Kidney epithelial cell (primary cell): ENCODE measurements at regions not wholly inside any gene's neighbourhood (a gene's known extent, or its start where the extent isn't known, plus 50 kb on each side); places are given as distances from the start of the nearest gene placed in this dataset.
"Not testable (repeated sequence)": the region's sequence is repeated elsewhere in the genome, so short reads cannot be mapped to it uniquely, and the experiment has no call there.

Experiments
- DNase-seq: peaks from one replicate; pipeline ENCODE4 v3.0.0-alpha.2; 2010; ENCODE audit warnings: low read depth
- H3K27me3 ChIP-seq: 2 replicates; pipeline ENCODE4 v1.6.0; 2011; ENCODE audit warnings: low read length; ENCODE audit not compliant: control insufficient read depth, insufficient read depth
- H3K36me3 ChIP-seq: 2 replicates; pipeline ENCODE4 v1.5.1; 2011; ENCODE audit warnings: low read length; ENCODE audit not compliant: control insufficient read depth, insufficient read depth
- H3K4me3 ChIP-seq: 2 replicates; pipeline ENCODE4 v1.5.1; 2011; ENCODE audit warnings: low read depth, mild to moderate bottlenecking, control low read depth, low read length
- TF ChIP-seq, protein P1 (sequence below): IDR thresholded peaks from 2 replicates; pipeline ENCODE4 v1.5.1; 2011; ENCODE audit warnings: mild to moderate bottlenecking, moderate library complexity, low read length, control low read depth, inconsistent platforms; ENCODE audit not compliant: insufficient read depth, poor library complexity, severe bottlenecking

DNA sequence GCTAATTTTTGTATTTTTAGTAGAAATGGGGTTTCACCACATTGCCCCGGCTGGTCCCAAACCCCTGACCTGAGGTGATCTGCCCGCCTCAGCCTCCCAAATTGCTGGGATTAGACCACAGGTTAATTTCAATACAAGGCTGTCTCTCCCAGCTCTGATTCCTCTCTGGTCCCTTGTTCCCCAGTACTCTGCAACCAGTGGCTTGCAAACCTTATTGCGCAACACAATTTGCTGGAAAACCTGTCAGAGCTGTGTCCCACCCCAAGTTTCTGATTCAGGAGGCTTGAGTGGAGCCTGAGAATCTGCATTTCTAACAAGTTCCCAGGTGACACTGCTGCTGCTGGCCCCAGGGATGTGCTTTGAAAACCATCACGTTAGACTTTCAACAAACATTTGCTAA lies 96.2 kb upstream of the SRSF6 start:
- TF ChIP-seq, protein P1, sequence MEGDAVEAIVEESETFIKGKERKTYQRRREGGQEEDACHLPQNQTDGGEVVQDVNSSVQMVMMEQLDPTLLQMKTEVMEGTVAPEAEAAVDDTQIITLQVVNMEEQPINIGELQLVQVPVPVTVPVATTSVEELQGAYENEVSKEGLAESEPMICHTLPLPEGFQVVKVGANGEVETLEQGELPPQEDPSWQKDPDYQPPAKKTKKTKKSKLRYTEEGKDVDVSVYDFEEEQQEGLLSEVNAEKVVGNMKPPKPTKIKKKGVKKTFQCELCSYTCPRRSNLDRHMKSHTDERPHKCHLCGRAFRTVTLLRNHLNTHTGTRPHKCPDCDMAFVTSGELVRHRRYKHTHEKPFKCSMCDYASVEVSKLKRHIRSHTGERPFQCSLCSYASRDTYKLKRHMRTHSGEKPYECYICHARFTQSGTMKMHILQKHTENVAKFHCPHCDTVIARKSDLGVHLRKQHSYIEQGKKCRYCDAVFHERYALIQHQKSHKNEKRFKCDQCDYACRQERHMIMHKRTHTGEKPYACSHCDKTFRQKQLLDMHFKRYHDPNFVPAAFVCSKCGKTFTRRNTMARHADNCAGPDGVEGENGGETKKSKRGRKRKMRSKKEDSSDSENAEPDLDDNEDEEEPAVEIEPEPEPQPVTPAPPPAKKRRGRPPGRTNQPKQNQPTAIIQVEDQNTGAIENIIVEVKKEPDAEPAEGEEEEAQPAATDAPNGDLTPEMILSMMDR, result no peak
- H3K36me3 ChIP-seq, result no peaks in the 10 kb centered on the region
- DNase-seq, result no peak
- no peaks in the 10 kb centered on the region for H3K27me3 ChIP-seq
- H3K4me3 ChIP-seq, result no peak overlapping the region

DNA sequence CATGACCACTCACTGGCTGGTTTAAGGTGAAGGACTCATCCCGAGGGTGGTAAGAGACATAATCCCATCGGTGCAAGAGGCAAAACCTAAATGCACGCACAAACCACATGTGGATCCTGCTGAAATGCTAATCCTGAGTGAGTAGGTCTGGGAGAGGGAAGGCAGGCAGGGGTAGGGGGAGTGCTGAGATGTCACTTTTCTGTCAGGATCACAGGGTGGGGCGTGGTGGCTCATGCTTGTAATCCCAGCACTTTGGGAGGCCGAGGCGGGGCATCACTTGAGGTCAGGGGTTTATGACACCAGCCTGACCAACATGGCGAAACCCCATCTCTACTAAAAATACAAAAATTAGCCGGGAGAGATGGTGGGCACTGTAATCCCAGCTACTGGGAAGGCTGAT lies 97.7 kb upstream of the SRSF6 start:
- TF ChIP-seq, protein P1, result no peak
- Histone ChIP-seq H3K4me3 (no peak overlapping the region), H3K27me3 (no peaks in the 10 kb centered on the region), H3K36me3 (no peaks in the 10 kb centered on the region)
- DNase-seq, result no peak

DNA sequence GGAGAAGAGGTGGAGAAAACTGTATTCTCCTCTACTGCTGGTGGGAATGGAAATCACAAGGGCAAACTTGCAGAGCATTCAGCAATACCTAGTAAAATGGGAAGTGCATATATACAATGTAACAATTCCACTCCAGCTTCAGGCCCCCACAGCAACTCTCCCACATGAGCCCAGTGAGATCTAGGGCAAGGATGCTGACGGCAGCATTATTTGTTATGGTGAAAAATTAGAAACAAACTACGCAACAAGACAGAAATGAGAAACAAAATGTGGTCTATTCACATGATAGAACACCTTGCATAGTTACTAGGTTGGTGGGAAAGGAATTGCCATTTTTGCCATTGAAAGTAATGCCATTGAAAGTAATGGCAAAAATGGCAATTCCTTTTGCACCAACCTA lies 98.9 kb upstream of the SRSF6 start:
- DNase-seq, result no peak
- TF ChIP-seq, protein P1, result no peak
- Histone ChIP-seq H3K4me3 (no peak overlapping the region), H3K27me3 (no peaks in the 10 kb centered on the region), H3K36me3 (no peaks in the 10 kb centered on the region)

DNA sequence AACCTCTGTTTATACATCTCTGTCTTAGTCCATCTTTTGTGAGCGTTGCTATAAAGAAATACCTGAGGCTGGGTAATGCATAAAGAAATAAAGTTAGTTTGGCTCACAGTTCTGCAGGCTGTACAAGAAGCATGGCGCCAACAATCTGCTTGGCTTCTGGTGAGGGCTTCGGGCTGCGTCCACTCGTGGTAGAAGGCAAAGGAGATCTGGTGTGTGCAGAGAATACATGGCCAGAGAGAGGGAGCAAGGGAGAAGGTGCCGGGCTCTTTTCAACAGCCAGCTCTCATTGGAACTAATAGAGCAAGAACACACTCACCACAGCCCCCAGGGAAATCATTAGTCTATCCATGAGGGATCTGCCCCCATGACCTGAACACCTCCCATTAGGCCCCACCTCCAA lies 100.3 kb upstream of the SRSF6 start:
- TF ChIP-seq, protein P1, result no peak
- H3K4me3 ChIP-seq, result no peak overlapping the region
- H3K36me3 ChIP-seq, result no peaks in the 10 kb centered on the region
- DNase-seq, result no peak
- no peaks in the 10 kb centered on the region for H3K27me3 ChIP-seq

DNA sequence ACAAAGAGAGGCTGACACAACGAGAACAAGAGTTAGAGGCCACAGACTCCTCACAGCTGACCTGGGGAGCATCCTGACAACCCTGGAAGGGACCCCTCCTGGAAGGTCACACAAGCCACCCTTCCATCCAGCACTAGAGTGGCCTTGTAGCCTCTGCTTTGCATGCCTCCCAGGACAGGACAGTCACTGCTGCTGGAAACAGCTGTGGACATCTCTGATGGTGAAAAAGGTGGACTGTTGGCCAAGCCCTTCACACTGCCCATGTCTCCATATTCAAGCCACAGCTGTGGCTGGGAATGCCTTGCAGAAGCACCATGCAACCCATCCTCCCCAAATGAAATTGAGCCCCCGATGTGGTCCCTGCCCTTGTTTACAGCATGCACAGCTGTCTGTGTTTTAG lies 102.1 kb upstream of the SRSF6 start:
- Histone ChIP-seq H3K4me3 (no peak overlapping the region), H3K36me3 (no peaks in the 10 kb centered on the region), H3K27me3 (no peaks in the 10 kb centered on the region)
- DNase-seq, result no peak
- TF ChIP-seq, protein P1, result no peak

DNA sequence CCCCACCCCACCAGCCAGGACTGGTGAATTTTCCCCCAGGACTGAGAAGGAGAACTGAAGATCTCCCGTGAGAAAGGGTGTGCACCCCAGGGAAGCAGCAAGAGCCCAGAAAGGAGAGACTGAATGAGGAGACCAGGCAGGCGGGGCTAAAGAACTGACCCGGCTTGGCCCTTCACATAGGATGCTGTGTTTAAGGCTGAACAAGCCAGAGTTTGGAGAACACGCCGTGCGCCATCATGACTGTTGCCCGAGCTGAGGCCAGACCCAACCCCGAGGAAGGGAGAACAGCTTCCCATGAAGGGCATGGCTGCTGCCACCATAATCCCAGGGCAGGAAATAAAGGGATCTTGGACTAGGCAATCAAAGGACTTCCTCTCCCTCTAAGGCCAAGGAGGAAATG lies 104.7 kb upstream of the SRSF6 start:
- DNase-seq, result no peak
- Histone ChIP-seq H3K4me3 (no peak overlapping the region), H3K27me3 (no peaks in the 10 kb centered on the region), H3K36me3 (no peaks in the 10 kb centered on the region)
- TF ChIP-seq, protein P1, result no peak

DNA sequence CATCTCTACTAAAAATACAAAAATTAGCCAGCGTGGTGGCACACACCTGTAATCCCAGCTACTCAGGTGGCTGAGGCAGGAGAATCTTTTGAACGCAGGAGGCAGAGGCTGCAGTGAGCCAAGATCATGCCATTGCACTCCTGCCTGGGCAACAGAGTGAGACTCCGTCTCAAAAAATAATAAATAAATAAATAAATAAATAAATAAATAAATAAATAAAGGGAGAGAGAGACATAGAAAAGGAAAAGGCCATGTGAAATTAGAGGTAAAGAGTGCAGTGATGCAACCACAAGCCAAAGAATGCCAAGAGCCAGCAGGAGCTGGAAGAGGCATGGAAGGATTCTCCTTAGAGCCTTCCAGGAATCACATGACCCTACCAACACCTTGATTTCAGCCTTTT lies 107.0 kb upstream of the SRSF6 start:
- not testable (repeated sequence) for DNase-seq, H3K4me3 ChIP-seq, H3K36me3 ChIP-seq, H3K27me3 ChIP-seq
